Esophagus muscularis mucosa (tissue), 4 donors: ENCODE measurements at regions not wholly inside any gene's neighbourhood (a gene's known extent, or its start where the extent isn't known, plus 50 kb on each side); places are given as distances from the start of the nearest gene placed in this dataset.

Source experiments
- EP300 ChIP-seq: sonication (generic); formaldehyde crosslinking; IDR thresholded peaks from one replicate; pipeline ENCODE4 v1.6.1; 2017; ENCODE audit warnings: antibody characterized with exemption
- POLR2A ChIP-seq: fragments of 450-650 bp; IDR thresholded peaks from one replicate; pipeline ENCODE4 v1.6.1; 2017; ENCODE audit warnings: antibody characterized with exemption, moderate library complexity, mild to moderate bottlenecking, low read depth
- TF ChIP-seq, protein P1 (sequence below), 3 experiments: fragments of 200-600 bp in 2 of 3; fragments of 450-650 bp in 1 of 3; sonication (generic) in 2 of 3; IDR thresholded peaks; one replicate each; pipeline ENCODE4 v1.5.1; 2017 to 2019; ENCODE audit warnings: antibody characterized with exemption in 3 of 3, mild to moderate bottlenecking in 2 of 3, moderate library complexity in 1 of 3

GRCh38 chr6:15761045-15761502 lies 98.2 kb upstream of the DTNBP1 start:
- TF ChIP-seq POLR2A (no peak), EP300 (no peak)
- TF ChIP-seq, protein P1, sequence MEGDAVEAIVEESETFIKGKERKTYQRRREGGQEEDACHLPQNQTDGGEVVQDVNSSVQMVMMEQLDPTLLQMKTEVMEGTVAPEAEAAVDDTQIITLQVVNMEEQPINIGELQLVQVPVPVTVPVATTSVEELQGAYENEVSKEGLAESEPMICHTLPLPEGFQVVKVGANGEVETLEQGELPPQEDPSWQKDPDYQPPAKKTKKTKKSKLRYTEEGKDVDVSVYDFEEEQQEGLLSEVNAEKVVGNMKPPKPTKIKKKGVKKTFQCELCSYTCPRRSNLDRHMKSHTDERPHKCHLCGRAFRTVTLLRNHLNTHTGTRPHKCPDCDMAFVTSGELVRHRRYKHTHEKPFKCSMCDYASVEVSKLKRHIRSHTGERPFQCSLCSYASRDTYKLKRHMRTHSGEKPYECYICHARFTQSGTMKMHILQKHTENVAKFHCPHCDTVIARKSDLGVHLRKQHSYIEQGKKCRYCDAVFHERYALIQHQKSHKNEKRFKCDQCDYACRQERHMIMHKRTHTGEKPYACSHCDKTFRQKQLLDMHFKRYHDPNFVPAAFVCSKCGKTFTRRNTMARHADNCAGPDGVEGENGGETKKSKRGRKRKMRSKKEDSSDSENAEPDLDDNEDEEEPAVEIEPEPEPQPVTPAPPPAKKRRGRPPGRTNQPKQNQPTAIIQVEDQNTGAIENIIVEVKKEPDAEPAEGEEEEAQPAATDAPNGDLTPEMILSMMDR (IDR thresholded peaks at IDR 0.05): no peak
